ENCODE measurements at regions not wholly inside any gene's neighbourhood (a gene's known extent, or its start where the extent isn't known, plus 50 kb on each side); places are given as distances from the start of the nearest gene placed in this dataset.
"Not testable (repeated sequence)": the region's sequence is repeated elsewhere in the genome, so short reads cannot be mapped to it uniquely, and the experiment has no call there.

DNA sequence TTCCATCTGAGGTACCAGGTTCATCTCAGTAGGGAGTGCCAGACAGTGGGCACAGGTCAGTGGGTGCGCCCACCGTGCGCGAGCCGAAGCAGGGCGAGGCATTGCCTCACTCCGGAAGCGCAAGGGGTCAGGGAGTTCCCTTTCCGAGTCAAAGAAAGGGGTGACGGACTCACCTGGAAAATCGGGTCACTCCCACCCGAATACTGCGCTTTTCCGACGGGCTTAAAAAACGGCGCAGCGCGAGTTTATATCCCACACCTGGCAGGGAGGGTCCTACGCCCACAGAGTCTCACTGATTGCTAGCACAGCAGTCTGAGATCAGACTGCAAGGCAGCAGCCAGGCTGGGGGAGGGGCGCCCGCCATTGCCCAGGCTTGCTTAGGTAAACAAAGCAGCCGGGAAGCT lies 101.5 kb upstream of the POMZP3 start:
- H3K9ac ChIP-seq (ENCODE audit: low read depth, low read length); H3K4me3 ChIP-seq (ENCODE audit: insufficient read depth, low read depth, low read length); H2AK5ac ChIP-seq (ENCODE audit: low read depth, low read length); H3K4ac ChIP-seq (ENCODE audit: low read depth, low read length); dilution Hi-C loops (cut with HindIII; ENCODE audit: low sequenced_read_pairs, unreplicated experiment); H4K5ac ChIP-seq (ENCODE audit: low read depth, low read length); H3K4me2 ChIP-seq (ENCODE audit: low read depth, low read length); H2BK20ac ChIP-seq (ENCODE audit: low read depth, low read length); ATAC-seq (ENCODE audit: low read depth); H4K20me1 ChIP-seq (ENCODE audit: insufficient read depth, low read length); H4K8ac ChIP-seq (ENCODE audit: low read depth in 2 of 2, low read length in 2 of 2); CTCF ChIA-PET; H3K14ac ChIP-seq (replicated peaks; ENCODE audit: low read depth, low read length); in situ Hi-C loops (cut with MboI; ENCODE audit: low sequenced_read_pairs); DNase-seq; H3K79me1 ChIP-seq (ENCODE audit: low read depth in 1 of 2, low read length in 2 of 2); H3K36me3 ChIP-seq (ENCODE audit: control insufficient read depth, insufficient read depth, low read length); POLR2A ChIA-PET (ENCODE audit: unreplicated experiment); H3K9me1 ChIP-seq (ENCODE audit: insufficient read depth, low read length); H2BK5ac ChIP-seq (ENCODE audit: low read depth, low read length, poor library complexity, severe bottlenecking); intact Hi-C loops (cut with micrococcal nuclease); H2BK15ac ChIP-seq (ENCODE audit: low read depth, low read length); H2BK120ac ChIP-seq (ENCODE audit: low read depth, low read length); H3K27me3 ChIP-seq (ENCODE audit: control insufficient read depth, insufficient read depth, low read length); H3K18ac ChIP-seq (ENCODE audit: low read depth, low read length); H2AFZ ChIP-seq (replicated peaks; ENCODE audit: low read length, poor library complexity); H3K4me1 ChIP-seq (ENCODE audit: control insufficient read depth, insufficient read depth, low read length); H3K9me3 ChIP-seq (ENCODE audit: control insufficient read depth, insufficient read depth, low read length); BruUV-seq (replicated peaks); H3K56ac ChIP-seq (ENCODE audit: extremely low read depth, insufficient read depth, low read length); H3K27ac ChIP-seq (ENCODE audit: insufficient read depth, low read length); H3K23ac ChIP-seq (ENCODE audit: low read depth, low read length); H2AK9ac ChIP-seq (replicated peaks; ENCODE audit: low read depth, low read length, poor library complexity); H4K91ac ChIP-seq (ENCODE audit: insufficient read depth, low read depth, low read length): not testable (repeated sequence)
- WGBS, 2 experiments (ENCODE audit: extremely low coverage in 2 of 2, insufficient read length in 1 of 2): 91% methylated on average over 7 of the region's 23 CpGs; no CpG with 5 or more reads in 1 of the 2 experiments

DNA sequence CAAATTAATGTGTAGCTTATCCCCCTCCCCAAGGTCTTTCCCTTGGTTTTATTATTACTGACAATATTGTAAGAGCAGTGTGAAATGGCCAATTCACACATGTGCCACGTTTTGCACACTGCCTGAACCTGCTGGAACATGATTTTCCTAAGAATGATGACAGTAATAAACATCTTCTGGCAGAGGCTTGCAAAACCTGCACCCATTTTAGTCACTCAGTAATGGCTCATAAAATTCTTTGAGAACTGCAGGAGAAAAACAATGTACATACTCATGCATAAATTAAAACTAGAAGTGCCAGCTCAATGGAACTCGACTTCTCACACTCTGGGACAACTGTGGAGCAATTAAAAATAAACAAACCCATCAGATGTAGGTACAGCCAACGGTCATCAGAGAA lies 96.8 kb upstream of the POMZP3 start:
- H3K27ac ChIP-seq (ENCODE audit: insufficient read depth, low read length); H4K8ac ChIP-seq (ENCODE audit: low read depth in 2 of 2, low read length in 2 of 2); H2BK15ac ChIP-seq (ENCODE audit: low read depth, low read length); dilution Hi-C loops (cut with HindIII; ENCODE audit: low sequenced_read_pairs, unreplicated experiment); H3K14ac ChIP-seq (replicated peaks; ENCODE audit: low read depth, low read length); H2BK120ac ChIP-seq (ENCODE audit: low read depth, low read length); H4K20me1 ChIP-seq (ENCODE audit: insufficient read depth, low read length); H2AK5ac ChIP-seq (ENCODE audit: low read depth, low read length); H2AK9ac ChIP-seq (replicated peaks; ENCODE audit: low read depth, low read length, poor library complexity); H3K79me1 ChIP-seq (ENCODE audit: low read depth in 1 of 2, low read length in 2 of 2); H4K91ac ChIP-seq (ENCODE audit: insufficient read depth, low read depth, low read length); in situ Hi-C loops (cut with MboI; ENCODE audit: low sequenced_read_pairs); H2BK5ac ChIP-seq (ENCODE audit: low read depth, low read length, poor library complexity, severe bottlenecking); DNase-seq; H3K9ac ChIP-seq (ENCODE audit: low read depth, low read length); POLR2A ChIA-PET (ENCODE audit: unreplicated experiment); H3K23ac ChIP-seq (ENCODE audit: low read depth, low read length); H3K4me3 ChIP-seq (ENCODE audit: insufficient read depth, low read depth, low read length); H3K36me3 ChIP-seq (ENCODE audit: control insufficient read depth, insufficient read depth, low read length); H3K4me1 ChIP-seq (ENCODE audit: control insufficient read depth, insufficient read depth, low read length); H3K27me3 ChIP-seq (ENCODE audit: control insufficient read depth, insufficient read depth, low read length); H2AFZ ChIP-seq (replicated peaks; ENCODE audit: low read length, poor library complexity); ATAC-seq (ENCODE audit: low read depth); H3K9me1 ChIP-seq (ENCODE audit: insufficient read depth, low read length); CTCF ChIA-PET; H2BK20ac ChIP-seq (ENCODE audit: low read depth, low read length); H3K4me2 ChIP-seq (ENCODE audit: low read depth, low read length); H4K5ac ChIP-seq (ENCODE audit: low read depth, low read length); BruUV-seq (replicated peaks); intact Hi-C loops (cut with micrococcal nuclease); H3K18ac ChIP-seq (ENCODE audit: low read depth, low read length); H3K9me3 ChIP-seq (ENCODE audit: control insufficient read depth, insufficient read depth, low read length); H3K56ac ChIP-seq (ENCODE audit: extremely low read depth, insufficient read depth, low read length); H3K4ac ChIP-seq (ENCODE audit: low read depth, low read length): not testable (repeated sequence)
- WGBS, 2 experiments (ENCODE audit: extremely low coverage in 2 of 2, insufficient read length in 1 of 2): no CpG with 5 or more reads among the region's 3 CpGs

Measured in IMR-90 (cell line).